ENCODE measurements at regions not wholly inside any gene's neighbourhood (a gene's known extent, or its start where the extent isn't known, plus 50 kb on each side); places are given as distances from the start of the nearest gene placed in this dataset.

GRCh38 chr1:87689487-87689886 lies 360.8 kb downstream of the LMO4 start:
- intact Hi-C loops (cut with DNase I): no loop called here
- DNase-seq: no peak
- Histone ChIP-seq H3K36me3 (no peaks in the 10 kb centered on the region), H3K4me3 (no peak overlapping the region), H3K27ac (no peak overlapping the region), H3K9me3 (no peaks in the 10 kb centered on the region), H3K4me1 (peaks cover 0 to 9% (median 0%) of the 10 kb centered on the region in 3 donors), H3K27me3 (no peaks in the 10 kb centered on the region)
- TF ChIP-seq POLR2A (IDR thresholded peaks at IDR 0.05) (no peak), CTCF (IDR thresholded peaks at IDR 0.05) (no peak)

- Histone ChIP-seq H3K27ac (no peak overlapping the region), H3K27me3 (no peaks in the 10 kb centered on the region), H3K36me3 (no peaks in the 10 kb centered on the region), H3K4me3 (no peak overlapping the region), H3K9me3 (peaks cover 0 to 3% (median 0%) of the 10 kb centered on the region in 3 donors), H3K4me1 (no peaks in the 10 kb centered on the region)
- TF ChIP-seq POLR2A (IDR thresholded peaks at IDR 0.05) (no peak), CTCF (IDR thresholded peaks at IDR 0.05) (no peak)
- no peak for DNase-seq
- intact Hi-C loops (cut with DNase I): no loop called here
- WGBS, 2 donors: 58 to 62% methylated on average over 2 of the region's 2 CpGs
These were observed 367.8 kb downstream of the LMO4 start for GRCh38 chr1:87696483-87696882.

GRCh38 chr1:87702455-87702854 lies 373.8 kb downstream of the LMO4 start:
- 69 to 90% methylated on average over 2 of the region's 2 CpGs for WGBS, 2 donors
- Histone ChIP-seq H3K36me3 (no peaks in the 10 kb centered on the region), H3K27me3 (no peaks in the 10 kb centered on the region), H3K4me3 (no peak overlapping the region), H3K4me1 (no peaks in the 10 kb centered on the region), H3K27ac (no peak overlapping the region), H3K9me3 (peaks cover 0 to 20% (median 0%) of the 10 kb centered on the region in 3 donors)
- intact Hi-C loops (cut with DNase I): no loop called here
- TF ChIP-seq CTCF (IDR thresholded peaks at IDR 0.05) (no peak), POLR2A (IDR thresholded peaks at IDR 0.05) (no peak)
- no peak for DNase-seq

GRCh38 chr1:87705233-87705632 lies 376.6 kb downstream of the LMO4 start:
- TF ChIP-seq POLR2A (IDR thresholded peaks at IDR 0.05): no peak
- TF ChIP-seq CTCF (IDR thresholded peaks at IDR 0.05): no peak
- peaks cover 0 to 20% (median 0%) of the 10 kb centered on the region in 3 donors for H3K9me3 ChIP-seq
- no peak overlapping the region for H3K27ac ChIP-seq
- intact Hi-C loops (cut with DNase I): no loop called here
- no peak for DNase-seq
- no peaks in the 10 kb centered on the region for H3K36me3 ChIP-seq
- H3K4me3 ChIP-seq: no peak overlapping the region
- 95 to 100% methylated on average over 4 of the region's 4 CpGs for WGBS, 2 donors
- H3K27me3 ChIP-seq: no peaks in the 10 kb centered on the region
- H3K4me1 ChIP-seq: peaks cover 0 to 10% (median 0%) of the 10 kb centered on the region in 3 donors

- no peak for TF ChIP-seq POLR2A (IDR thresholded peaks at IDR 0.05)
- TF ChIP-seq CTCF (IDR thresholded peaks at IDR 0.05): no peak
- Histone ChIP-seq H3K27ac (no peak overlapping the region), H3K27me3 (no peaks in the 10 kb centered on the region), H3K4me1 (peaks cover 0 to 10% (median 0%) of the 10 kb centered on the region in 3 donors), H3K9me3 (peaks cover 0 to 20% (median 0%) of the 10 kb centered on the region in 3 donors), H3K4me3 (no peak overlapping the region), H3K36me3 (no peaks in the 10 kb centered on the region)
- intact Hi-C loops (cut with DNase I): no loop called here
- no peak for DNase-seq
These were observed 377.5 kb downstream of the LMO4 start for GRCh38 chr1:87706203-87706602.
